A549 (cell line): ENCODE measurements at regions not wholly inside any gene's neighbourhood (a gene's known extent, or its start where the extent isn't known, plus 50 kb on each side); places are given as distances from the start of the nearest gene placed in this dataset.

ENCODE experiments used
- CEBPB ChIP-seq, 2 experiments: fragments of >200 bp in 1 of 2; sonication (Bioruptor Twin) in 1 of 2; formaldehyde crosslinking in 1 of 2; IDR thresholded peaks; 2 replicates each; pipeline ENCODE4 v1.6.1; 2012 to 2016
- CTCF ChIP-seq: fragments of >200 bp; sonication (Bioruptor Twin); formaldehyde crosslinking; IDR thresholded peaks from 3 replicates; pipeline ENCODE4 v1.5.1; 2016
- KDM1A ChIP-seq: fragments of 200-600 bp; sonication (generic); IDR thresholded peaks from 2 replicates; pipeline ENCODE4 v1.6.1; 2016; ENCODE audit warnings: low read depth, mild to moderate bottlenecking
- POLR2A ChIP-seq: IDR thresholded peaks from 2 replicates; pipeline ENCODE4 v1.6.1; 2012; ENCODE audit warnings: mild to moderate bottlenecking, low read length
- RAD21 ChIP-seq, 2 experiments: fragments of >200 bp in 1 of 2; sonication (Bioruptor Twin) in 1 of 2; formaldehyde crosslinking in 1 of 2; IDR thresholded peaks in 1 of 2; conservative IDR thresholded peaks in 1 of 2; 2 replicates in 1 of 2; 3 replicates in 1 of 2; pipeline ENCODE4 v1.6.1; 2012 to 2018; ENCODE audit warnings: inconsistent platforms in 1 of 2
- SMC3 ChIP-seq: fragments of >200 bp; sonication (Bioruptor Twin); formaldehyde crosslinking; IDR thresholded peaks from 3 replicates; pipeline ENCODE4 v1.6.1; 2018; ENCODE audit warnings: inconsistent platforms
- SREBF2 ChIP-seq: fragments of 450-650 bp; IDR thresholded peaks from 2 replicates; pipeline ENCODE4 v1.6.1; 2014; ENCODE audit warnings: mild to moderate bottlenecking, moderate library complexity

DNA sequence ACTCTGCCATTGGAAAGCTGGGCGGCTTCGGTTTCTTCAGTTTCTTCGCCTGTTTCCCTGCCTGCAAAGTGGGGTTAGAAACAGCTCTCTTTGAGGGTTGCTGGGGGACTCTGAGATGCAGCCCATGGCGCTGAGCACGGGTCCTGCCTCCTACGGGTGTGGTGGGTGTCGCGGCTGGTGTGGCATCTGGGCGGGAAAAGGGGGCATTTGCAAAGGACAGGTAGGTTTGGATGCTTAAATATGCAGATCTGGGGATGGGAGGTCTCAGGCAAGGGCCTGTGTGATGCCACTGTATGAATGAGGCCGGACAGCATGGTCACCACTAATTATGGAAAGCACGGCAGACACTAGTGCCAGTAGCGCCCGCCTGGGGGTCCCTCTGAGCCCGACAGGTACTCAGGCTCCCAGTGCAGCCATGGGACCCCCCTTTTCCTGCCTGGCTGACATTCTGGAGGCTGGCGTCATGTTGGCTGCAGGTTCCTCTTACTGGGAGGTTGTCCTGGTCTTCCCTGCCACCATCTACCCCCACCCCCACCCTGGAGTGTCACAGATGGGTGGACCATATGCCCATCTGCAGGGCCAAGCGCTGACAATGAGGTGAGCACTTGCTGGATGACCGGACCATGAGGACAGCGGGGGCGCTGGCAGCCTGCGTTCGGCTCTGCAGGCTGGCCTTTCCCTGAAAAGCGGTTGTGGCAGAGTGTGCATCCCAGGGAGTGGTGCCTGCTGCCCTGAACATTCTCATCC, 237.7 kb downstream of the SEC14L1 start:
- TF ChIP-seq SMC3: no peak
- no peak for TF ChIP-seq SREBF2
- TF ChIP-seq CTCF: no peak
- TF ChIP-seq CEBPB (IDR thresholded peaks at IDR 0.05): no peak
- no peak for TF ChIP-seq RAD21 (conservative IDR thresholded peaks at IDR 0.05 in 1 of 2, IDR thresholded peaks at IDR 0.05 in 1 of 2)
- no peak for TF ChIP-seq KDM1A
- TF ChIP-seq POLR2A: no peak
